Neural cell (in vitro differentiated cells): ENCODE measurements at regions not wholly inside any gene's neighbourhood (a gene's known extent, or its start where the extent isn't known, plus 50 kb on each side); places are given as distances from the start of the nearest gene placed in this dataset.

Source experiments
- H2AFZ ChIP-seq: fragments of 200-600, 300-800 bp; sonication (generic), shearing (Covaris generic); 2 replicates; pipeline ENCODE4 v1.6.0; 2014; ENCODE audit warnings: low read depth, mild to moderate bottlenecking, antibody characterized with exemption, low read length, moderate library complexity
- H3F3A ChIP-seq: fragments of 200-600 bp; shearing (Covaris generic); 2 replicates; pipeline ENCODE4 v1.6.1; 2016; ENCODE audit warnings: mild to moderate bottlenecking, moderate library complexity, mixed read lengths, antibody characterized with exemption, low read length; ENCODE audit not compliant: insufficient read depth, poor library complexity, severe bottlenecking
- H3K27ac ChIP-seq: fragments of 200-600, 300-800 bp; sonication (generic), shearing (Covaris generic); 2 replicates; pipeline ENCODE4 v1.5.1; 2014; ENCODE audit warnings: mild to moderate bottlenecking, low read length, moderate library complexity
- H3K27me3 ChIP-seq: fragments of 300-800, 200-600 bp; sonication (generic), shearing (Covaris generic); 2 replicates; pipeline ENCODE4 v1.6.0; 2014; ENCODE audit warnings: mild to moderate bottlenecking, low read depth, low read length, moderate library complexity; ENCODE audit not compliant: insufficient read depth
- H3K36me3 ChIP-seq: fragments of 300-800, 200-600 bp; sonication (generic), shearing (Covaris generic); 2 replicates; pipeline ENCODE4 v1.5.1; 2014; ENCODE audit warnings: mild to moderate bottlenecking, antibody characterized with exemption, low read length, moderate library complexity; ENCODE audit not compliant: insufficient read depth
- H3K4me2 ChIP-seq: fragments of 300-800, 200-600 bp; sonication (generic), shearing (Covaris generic); 2 replicates; pipeline ENCODE4 v1.6.0; 2014; ENCODE audit warnings: mild to moderate bottlenecking, low read length
- H3K4me3 ChIP-seq: fragments of 300-800, 200-600 bp; sonication (generic), shearing (Covaris generic); 2 replicates; pipeline ENCODE4 v1.5.1; 2014; ENCODE audit warnings: mild to moderate bottlenecking, low read length, moderate library complexity
- H3K79me2 ChIP-seq: fragments of 200-600 bp; shearing (Covaris generic); replicated peaks from 2 replicates; pipeline ENCODE4 v1.6.0; 2014; ENCODE audit warnings: mild to moderate bottlenecking, low read length, moderate library complexity; ENCODE audit not compliant: insufficient read depth
- H3K9ac ChIP-seq: fragments of 300-800, 200-600 bp; sonication (generic), shearing (Covaris generic); 2 replicates; pipeline ENCODE4 v1.6.1; 2016; ENCODE audit warnings: mild to moderate bottlenecking, low read length, mixed read lengths
- H3K9me2 ChIP-seq: fragments of 200-600 bp; shearing (Covaris generic); 2 replicates; pipeline ENCODE4 v1.6.1; 2016; ENCODE audit warnings: mild to moderate bottlenecking, low read length, mixed read lengths; ENCODE audit not compliant: insufficient read depth
- H3K9me3 ChIP-seq: fragments of 200-600, 300-800 bp; sonication (generic), shearing (Covaris generic); 2 replicates; pipeline ENCODE4 v1.6.1; 2016; ENCODE audit warnings: mild to moderate bottlenecking, mixed run types, low read length, moderate library complexity, mixed read lengths
- H4K20me1 ChIP-seq: fragments of 200-600 bp; shearing (Covaris generic); 2 replicates; pipeline ENCODE4 v1.6.1; 2016; ENCODE audit warnings: mild to moderate bottlenecking, mixed run types; ENCODE audit not compliant: insufficient read depth
- EP300 ChIP-seq: fragments of 450-650 bp; conservative IDR thresholded peaks from 2 replicates; pipeline ENCODE4 v1.6.1; 2014; ENCODE audit warnings: antibody characterized with exemption, mild to moderate bottlenecking, moderate library complexity; ENCODE audit not compliant: poor library complexity, severe bottlenecking
- EZH2 ChIP-seq: fragments of 200-600, 300-800 bp; shearing (Covaris generic), sonication (generic); IDR thresholded peaks from 2 replicates; pipeline ENCODE4 v1.6.1; 2014; ENCODE audit warnings: antibody characterized with exemption, low read length, borderline replicate concordance, mild to moderate bottlenecking; ENCODE audit not compliant: insufficient read depth, poor library complexity, severe bottlenecking
- MXI1 ChIP-seq: fragments of 450-650 bp; conservative IDR thresholded peaks from 2 replicates; pipeline ENCODE4 v1.6.1; 2014; ENCODE audit warnings: antibody characterized with exemption, mild to moderate bottlenecking; ENCODE audit not compliant: poor library complexity, severe bottlenecking
- POLR2AphosphoS5 ChIP-seq: IDR thresholded peaks from 2 replicates; pipeline ENCODE4 v1.6.1; 2012
- RAD21 ChIP-seq: fragments of 450-650 bp; conservative IDR thresholded peaks from 2 replicates; pipeline ENCODE4 v1.6.1; 2014; ENCODE audit warnings: antibody characterized with exemption, mild to moderate bottlenecking, moderate library complexity
- SMC3 ChIP-seq: fragments of 450-650 bp; conservative IDR thresholded peaks from 2 replicates; pipeline ENCODE4 v1.6.1; 2014; ENCODE audit warnings: antibody characterized with exemption, mild to moderate bottlenecking, moderate library complexity; ENCODE audit not compliant: poor library complexity
- TAF1 ChIP-seq: IDR thresholded peaks from 2 replicates; pipeline ENCODE4 v1.6.1; 2012; ENCODE audit warnings: low read depth
- TF ChIP-seq, protein P1 (sequence below): fragments of 450-650 bp; IDR thresholded peaks from 2 replicates; pipeline ENCODE4 v1.5.1; 2014; ENCODE audit warnings: antibody characterized with exemption, mild to moderate bottlenecking, moderate library complexity; ENCODE audit not compliant: poor library complexity, severe bottlenecking
- TF ChIP-seq, protein P2 (sequence below): IDR thresholded peaks from 2 replicates; pipeline ENCODE4 v1.6.1; 2012; ENCODE audit warnings: borderline replicate concordance

DNA sequence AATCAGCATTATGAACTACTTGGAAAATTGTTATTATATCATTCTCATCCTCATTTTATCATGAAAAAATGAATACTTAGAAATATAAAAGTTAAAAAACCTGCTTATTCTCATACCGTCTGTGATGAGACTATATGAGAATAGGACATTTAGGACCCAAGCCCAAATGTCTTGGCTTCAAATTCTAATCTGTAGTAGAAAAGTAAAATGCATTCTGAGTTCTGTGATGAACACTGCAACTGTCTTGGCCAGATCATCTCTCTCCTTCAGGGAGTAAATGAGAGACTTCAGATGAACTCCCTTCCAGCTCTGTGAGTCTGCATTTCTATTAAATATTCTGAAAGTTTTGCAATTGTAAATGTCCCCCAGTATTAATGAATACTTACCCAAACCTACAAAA, 940.7 kb upstream of the KLHL29 start:
- no peaks in the 10 kb centered on the region for H3K79me2 ChIP-seq
- H3K36me3 ChIP-seq = no peaks in the 10 kb centered on the region
- no peaks in the 10 kb centered on the region for H3K9me2 ChIP-seq
- H3K4me3 ChIP-seq = no peak overlapping the region
- no peak overlapping the region for H3K9ac ChIP-seq
- no peaks in the 10 kb centered on the region for H4K20me1 ChIP-seq
- no peaks in the 10 kb centered on the region for H3K27me3 ChIP-seq
- no peak overlapping the region for H3K27ac ChIP-seq
- no peak overlapping the region for H2AFZ ChIP-seq
- H3F3A ChIP-seq = no peaks in the 10 kb centered on the region
- H3K9me3 ChIP-seq = no peaks in the 10 kb centered on the region
- H3K4me2 ChIP-seq = no peak overlapping the region
- TF ChIP-seq, protein P1, sequence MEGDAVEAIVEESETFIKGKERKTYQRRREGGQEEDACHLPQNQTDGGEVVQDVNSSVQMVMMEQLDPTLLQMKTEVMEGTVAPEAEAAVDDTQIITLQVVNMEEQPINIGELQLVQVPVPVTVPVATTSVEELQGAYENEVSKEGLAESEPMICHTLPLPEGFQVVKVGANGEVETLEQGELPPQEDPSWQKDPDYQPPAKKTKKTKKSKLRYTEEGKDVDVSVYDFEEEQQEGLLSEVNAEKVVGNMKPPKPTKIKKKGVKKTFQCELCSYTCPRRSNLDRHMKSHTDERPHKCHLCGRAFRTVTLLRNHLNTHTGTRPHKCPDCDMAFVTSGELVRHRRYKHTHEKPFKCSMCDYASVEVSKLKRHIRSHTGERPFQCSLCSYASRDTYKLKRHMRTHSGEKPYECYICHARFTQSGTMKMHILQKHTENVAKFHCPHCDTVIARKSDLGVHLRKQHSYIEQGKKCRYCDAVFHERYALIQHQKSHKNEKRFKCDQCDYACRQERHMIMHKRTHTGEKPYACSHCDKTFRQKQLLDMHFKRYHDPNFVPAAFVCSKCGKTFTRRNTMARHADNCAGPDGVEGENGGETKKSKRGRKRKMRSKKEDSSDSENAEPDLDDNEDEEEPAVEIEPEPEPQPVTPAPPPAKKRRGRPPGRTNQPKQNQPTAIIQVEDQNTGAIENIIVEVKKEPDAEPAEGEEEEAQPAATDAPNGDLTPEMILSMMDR = no peak
- TF ChIP-seq TAF1 (no peak), MXI1 (no peak), POLR2AphosphoS5 (no peak), EP300 (no peak), RAD21 (no peak), EZH2 (no peak), SMC3 (no peak)
- TF ChIP-seq, protein P2, sequence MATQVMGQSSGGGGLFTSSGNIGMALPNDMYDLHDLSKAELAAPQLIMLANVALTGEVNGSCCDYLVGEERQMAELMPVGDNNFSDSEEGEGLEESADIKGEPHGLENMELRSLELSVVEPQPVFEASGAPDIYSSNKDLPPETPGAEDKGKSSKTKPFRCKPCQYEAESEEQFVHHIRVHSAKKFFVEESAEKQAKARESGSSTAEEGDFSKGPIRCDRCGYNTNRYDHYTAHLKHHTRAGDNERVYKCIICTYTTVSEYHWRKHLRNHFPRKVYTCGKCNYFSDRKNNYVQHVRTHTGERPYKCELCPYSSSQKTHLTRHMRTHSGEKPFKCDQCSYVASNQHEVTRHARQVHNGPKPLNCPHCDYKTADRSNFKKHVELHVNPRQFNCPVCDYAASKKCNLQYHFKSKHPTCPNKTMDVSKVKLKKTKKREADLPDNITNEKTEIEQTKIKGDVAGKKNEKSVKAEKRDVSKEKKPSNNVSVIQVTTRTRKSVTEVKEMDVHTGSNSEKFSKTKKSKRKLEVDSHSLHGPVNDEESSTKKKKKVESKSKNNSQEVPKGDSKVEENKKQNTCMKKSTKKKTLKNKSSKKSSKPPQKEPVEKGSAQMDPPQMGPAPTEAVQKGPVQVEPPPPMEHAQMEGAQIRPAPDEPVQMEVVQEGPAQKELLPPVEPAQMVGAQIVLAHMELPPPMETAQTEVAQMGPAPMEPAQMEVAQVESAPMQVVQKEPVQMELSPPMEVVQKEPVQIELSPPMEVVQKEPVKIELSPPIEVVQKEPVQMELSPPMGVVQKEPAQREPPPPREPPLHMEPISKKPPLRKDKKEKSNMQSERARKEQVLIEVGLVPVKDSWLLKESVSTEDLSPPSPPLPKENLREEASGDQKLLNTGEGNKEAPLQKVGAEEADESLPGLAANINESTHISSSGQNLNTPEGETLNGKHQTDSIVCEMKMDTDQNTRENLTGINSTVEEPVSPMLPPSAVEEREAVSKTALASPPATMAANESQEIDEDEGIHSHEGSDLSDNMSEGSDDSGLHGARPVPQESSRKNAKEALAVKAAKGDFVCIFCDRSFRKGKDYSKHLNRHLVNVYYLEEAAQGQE = no peak

DNA sequence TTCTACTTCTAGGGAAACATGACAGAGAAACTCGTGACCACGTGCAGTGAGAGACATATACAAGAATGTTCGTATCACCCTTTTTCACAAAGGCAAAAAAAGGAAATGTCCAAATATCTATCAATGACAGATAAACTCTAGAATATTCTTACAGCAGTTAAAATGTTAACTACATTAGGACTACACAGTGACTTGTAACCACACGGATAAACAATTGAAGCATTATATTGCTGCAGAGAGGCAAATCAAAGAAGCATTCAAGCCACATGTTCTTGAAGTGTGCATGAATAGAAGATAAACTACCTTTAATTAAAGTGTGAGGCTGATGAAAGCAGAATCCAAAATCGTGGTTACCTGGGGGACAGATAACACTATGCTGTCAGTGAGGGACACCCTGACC, 935.3 kb upstream of the KLHL29 start:
- no peaks in the 10 kb centered on the region for H3F3A ChIP-seq
- no peaks in the 10 kb centered on the region for H3K79me2 ChIP-seq
- no peaks in the 10 kb centered on the region for H4K20me1 ChIP-seq
- no peaks in the 10 kb centered on the region for H3K9me2 ChIP-seq
- TF ChIP-seq EZH2 (no peak), POLR2AphosphoS5 (no peak), MXI1 (no peak), TAF1 (no peak), RAD21 (no peak), SMC3 (no peak), EP300 (no peak)
- TF ChIP-seq, protein P1 = no peak
- TF ChIP-seq, protein P2 = no peak
- H2AFZ ChIP-seq = no peak overlapping the region
- no peaks in the 10 kb centered on the region for H3K9me3 ChIP-seq
- no peak overlapping the region for H3K27ac ChIP-seq
- H3K9ac ChIP-seq = no peak overlapping the region
- no peaks in the 10 kb centered on the region for H3K27me3 ChIP-seq
- H3K36me3 ChIP-seq = no peaks in the 10 kb centered on the region
- no peak overlapping the region for H3K4me3 ChIP-seq
- H3K4me2 ChIP-seq = no peak overlapping the region
